Common myeloid progenitor, CD34-positive (primary cell): ENCODE measurements at regions not wholly inside any gene's neighbourhood (a gene's known extent, or its start where the extent isn't known, plus 50 kb on each side); places are given as distances from the start of the nearest gene placed in this dataset.

Experiments
- CTCF ChIA-PET: fragments of 350-600 bp; sonication (Branson Sonifier 250); formaldehyde crosslinking; loops from one replicate; lab custom pipeline; 2021; ENCODE audit warnings: antibody characterized with exemption; lab: Charles Lee
- POLR2A ChIA-PET: fragments of 350-600 bp; sonication (Branson Sonifier 250); formaldehyde crosslinking; loops from one replicate; lab custom pipeline; 2021; ENCODE audit warnings: antibody characterized with exemption; lab: Charles Lee
- DNase-seq, 3 donors: peaks; one replicate each; pipeline versions ENCODE4 v3.0.0 to v3.0.0-alpha.2; 2013
- H3K27ac ChIP-seq, 2 experiments: 1 replicate in 1 of 2; 2 replicates in 1 of 2; pipeline ENCODE4 v1.7.0; 2013; ENCODE audit warnings: inconsistent platforms in 2 of 2, low read length in 2 of 2, mild to moderate bottlenecking in 2 of 2, low read depth in 1 of 2, moderate library complexity in 1 of 2; ENCODE audit not compliant: severe bottlenecking in 2 of 2, insufficient read depth in 1 of 2, poor library complexity in 1 of 2
- H3K27me3 ChIP-seq, 5 experiments: replicated peaks in 2 of 5; 1 replicate in 3 of 5; 2 replicates in 2 of 5; pipeline versions ENCODE4 v1.6.1 to v1.7.0; 2013; ENCODE audit warnings: low read length in 4 of 5, mild to moderate bottlenecking in 2 of 5, moderate library complexity in 2 of 5, inconsistent platforms in 1 of 5; ENCODE audit not compliant: insufficient read depth in 5 of 5, control insufficient read depth in 4 of 5
- H3K36me3 ChIP-seq, 4 experiments: 1 replicate in 2 of 4; 2 replicates in 2 of 4; pipeline versions ENCODE4 v1.6.1 to v1.7.0; 2013; ENCODE audit warnings: low read length in 3 of 4, control low read depth in 1 of 4, mild to moderate bottlenecking in 1 of 4; ENCODE audit not compliant: control insufficient read depth in 4 of 4, insufficient read depth in 4 of 4
- H3K4me1 ChIP-seq, 4 experiments: 1 replicate in 3 of 4; 2 replicates in 1 of 4; pipeline versions ENCODE4 v1.6.1 to v1.7.1; 2013; ENCODE audit warnings: low read length in 3 of 4, mild to moderate bottlenecking in 3 of 4, control low read depth in 1 of 4, inconsistent platforms in 1 of 4, moderate library complexity in 1 of 4; ENCODE audit not compliant: control insufficient read depth in 4 of 4, insufficient read depth in 4 of 4; ENCODE audit errors: control extremely low read depth in 1 of 4
- H3K4me3 ChIP-seq, 7 experiments: 1 replicate in 4 of 7; 2 replicates in 3 of 7; pipeline versions ENCODE4 v1.5.1 to v1.7.0; 2013; ENCODE audit warnings: mild to moderate bottlenecking in 7 of 7, low read length in 6 of 7, moderate library complexity in 6 of 7, inconsistent platforms in 2 of 7, low read depth in 2 of 7, control low read depth in 1 of 7; ENCODE audit not compliant: insufficient read depth in 4 of 7, control insufficient read depth in 1 of 7; ENCODE audit errors: extremely low read depth in 1 of 7
- H3K9me3 ChIP-seq, 5 experiments: 1 replicate in 4 of 5; 2 replicates in 1 of 5; pipeline versions ENCODE4 v1.6.1 to v1.7.1; 2013; ENCODE audit warnings: low read length in 4 of 5, mild to moderate bottlenecking in 2 of 5, inconsistent platforms in 1 of 5, low read depth in 1 of 5, moderate library complexity in 1 of 5; ENCODE audit not compliant: control insufficient read depth in 4 of 5, insufficient read depth in 2 of 5; ENCODE audit errors: control extremely low read depth in 1 of 5
- WGBS: methylation state at CpG from one replicate; pipeline ENCODE4 v1.1.5; 2013; ENCODE audit not compliant: insufficient coverage; 5-methylcytosine and 5-hydroxymethylcytosine counted together

GRCh38 chr5:172569861-172570558 is 71.1 kb upstream of the NEURL1B start:
- POLR2A ChIA-PET, result no interaction called here
- CTCF ChIA-PET, result interaction anchor here (0.8 kb wide), 1 partner anchor 69 kb away, joined by 3 read pairs; no protein-coding TSS in a partner anchor

DNA sequence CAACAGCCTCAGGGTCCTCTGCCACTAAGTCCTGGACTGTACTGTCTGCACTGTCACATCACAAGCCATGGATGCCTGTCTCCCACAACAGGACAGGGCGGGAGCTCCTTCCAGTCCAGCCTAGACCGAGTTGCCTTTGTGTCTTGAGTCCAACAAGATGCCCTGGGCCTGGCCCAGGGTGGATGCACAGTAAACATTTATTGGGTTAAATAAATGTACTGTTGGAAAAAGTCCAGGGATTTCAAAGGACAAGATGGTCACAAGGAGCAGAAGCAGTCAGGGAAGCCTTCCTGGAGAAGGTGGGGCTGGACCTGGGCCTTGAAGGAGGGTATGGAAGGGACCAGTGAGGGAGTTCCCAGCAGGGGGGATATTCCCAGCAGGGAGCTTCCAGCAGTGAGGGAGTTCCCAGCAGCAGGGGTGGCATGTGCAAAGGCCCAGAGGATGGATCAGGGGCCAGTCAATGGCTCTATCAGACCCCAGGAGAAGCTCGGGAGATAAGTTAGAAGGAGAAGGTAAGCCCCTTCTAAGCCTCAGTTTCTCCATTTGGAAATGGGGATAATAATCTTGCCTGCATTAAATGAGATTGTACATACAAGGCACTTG is 72.7 kb upstream of the NEURL1B start:
- peaks cover 0 to 18% (median 12%) of the 10 kb centered on the region in 4 experiments for H3K4me1 ChIP-seq
- CTCF ChIA-PET, result interaction anchor here (0.6 kb wide), 1 partner anchor 108 kb away, joined by 4 read pairs; no protein-coding TSS in a partner anchor
- H3K9me3 ChIP-seq, result no peaks in the 10 kb centered on the region
- no peak overlapping the region for H3K4me3 ChIP-seq
- H3K27me3 ChIP-seq, result no peaks in the 10 kb centered on the region
- H3K36me3 ChIP-seq, result no peaks in the 10 kb centered on the region
- WGBS, result 100% methylated on average over 1 of the region's 3 CpGs
- no peak overlapping the region for H3K27ac ChIP-seq
- DNase-seq, result no peak
- POLR2A ChIA-PET, result no interaction called here

More at GRCh38 chr5:172569861-172570558, 71.1 kb upstream of the NEURL1B start:
- Histone ChIP-seq H3K27ac (no peak overlapping the region), H3K27me3 (no peaks in the 10 kb centered on the region), H3K36me3 (no peaks in the 10 kb centered on the region), H3K4me1 (peaks cover 0 to 21% (median 14%) of the 10 kb centered on the region in 4 experiments), H3K9me3 (no peaks in the 10 kb centered on the region), H3K4me3 (no peak overlapping the region)
- WGBS, result 88% methylated on average over 12 of the region's 15 CpGs
- peak in 1 of 3 donors; percentile 3 for DNase-seq

- CTCF ChIA-PET, result no interaction called here
- Histone ChIP-seq H3K4me3 (no peak overlapping the region), H3K9me3 (no peaks in the 10 kb centered on the region), H3K36me3 (no peaks in the 10 kb centered on the region), H3K27ac (no peak overlapping the region), H3K4me1 (peaks cover 0 to 13% (median 8%) of the 10 kb centered on the region in 4 experiments), H3K27me3 (no peaks in the 10 kb centered on the region)
- WGBS, result 100% methylated on average over 5 of the region's 6 CpGs
- POLR2A ChIA-PET, result no interaction called here
- no peak for DNase-seq
Measured at GRCh38 chr5:172567843-172568242, 73.2 kb upstream of the NEURL1B start.

GRCh38 chr5:172567294-172567693 is 73.8 kb upstream of the NEURL1B start:
- Histone ChIP-seq H3K4me3 (no peak overlapping the region), H3K4me1 (peaks cover 0 to 9% (median 5%) of the 10 kb centered on the region in 4 experiments), H3K27me3 (no peaks in the 10 kb centered on the region), H3K36me3 (no peaks in the 10 kb centered on the region), H3K9me3 (no peaks in the 10 kb centered on the region), H3K27ac (no peak overlapping the region)
- POLR2A ChIA-PET, result no interaction called here
- CTCF ChIA-PET, result no interaction called here
- WGBS, result 94% methylated on average over 7 of the region's 7 CpGs
- DNase-seq, result no peak

GRCh38 chr5:172565931-172566665 is 75.0 kb upstream of the NEURL1B start:
- POLR2A ChIA-PET, result no interaction called here
- CTCF ChIA-PET, result no interaction called here
- Histone ChIP-seq H3K36me3 (no peaks in the 10 kb centered on the region), H3K9me3 (no peaks in the 10 kb centered on the region), H3K4me1 (peaks cover 0 to 2% (median 2%) of the 10 kb centered on the region in 4 experiments), H3K4me3 (no peak overlapping the region), H3K27ac (no peak overlapping the region), H3K27me3 (no peaks in the 10 kb centered on the region)
- DNase-seq, result no peak
- WGBS, result 86% methylated on average over 5 of the region's 8 CpGs

DNA sequence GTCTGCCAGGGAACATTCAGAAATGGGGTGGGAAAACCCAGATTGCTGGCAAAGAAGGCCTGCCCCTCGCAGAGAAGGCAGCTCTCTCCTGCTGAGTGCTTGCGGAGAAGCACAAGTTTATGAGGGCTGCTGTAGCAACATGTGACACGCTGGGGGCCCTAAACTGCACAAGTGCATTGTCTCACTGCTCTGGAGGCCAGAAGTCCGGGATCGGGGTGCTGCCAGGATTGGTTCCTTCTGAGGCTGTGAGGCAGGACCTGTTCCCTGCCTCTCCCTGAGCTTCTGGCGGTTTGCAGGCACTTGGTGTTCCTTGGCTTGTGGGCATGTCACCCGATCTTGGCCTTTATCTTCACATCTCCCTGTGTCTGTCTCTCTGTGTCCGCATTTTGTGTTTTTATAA is 75.6 kb upstream of the NEURL1B start:
- Histone ChIP-seq H3K36me3 (no peaks in the 10 kb centered on the region), H3K4me3 (no peak overlapping the region), H3K27ac (no peak overlapping the region), H3K9me3 (no peaks in the 10 kb centered on the region), H3K27me3 (no peaks in the 10 kb centered on the region), H3K4me1 (no peaks in the 10 kb centered on the region)
- WGBS, result 94% methylated on average over 8 of the region's 8 CpGs
- ChIA-PET POLR2A (no interaction called here), CTCF (interaction anchor here (0.9 kb wide), 1 partner anchor 16 kb away, joined by 3 read pairs; no protein-coding TSS in a partner anchor)
- DNase-seq, result no peak
